ENCODE measurements at regions not wholly inside any gene's neighbourhood (a gene's known extent, or its start where the extent isn't known, plus 50 kb on each side); places are given as distances from the start of the nearest gene placed in this dataset.

DNA sequence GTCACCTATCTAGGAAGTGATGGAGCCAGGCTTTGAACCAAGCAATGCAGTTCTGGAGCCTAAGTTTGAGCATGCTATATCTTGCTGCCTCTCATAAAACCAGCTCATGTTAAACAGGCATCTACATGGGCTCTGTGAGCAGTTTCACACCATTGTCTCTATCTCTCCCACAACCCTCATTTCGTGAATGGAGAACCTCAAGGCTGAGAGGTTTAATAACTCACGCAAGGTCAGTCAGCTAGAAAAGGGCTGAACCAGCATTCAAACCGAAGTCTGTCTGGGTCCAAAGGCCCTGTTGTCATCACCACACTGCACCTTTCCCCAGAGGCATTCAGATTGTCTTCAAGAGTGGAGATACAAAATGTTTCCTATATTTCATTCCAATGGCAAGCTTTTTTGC is 369.2 kb downstream of the MID1IP1 start:
- no peak for DNase-seq (ENCODE audit: low read depth in 3 of 3)

DNA sequence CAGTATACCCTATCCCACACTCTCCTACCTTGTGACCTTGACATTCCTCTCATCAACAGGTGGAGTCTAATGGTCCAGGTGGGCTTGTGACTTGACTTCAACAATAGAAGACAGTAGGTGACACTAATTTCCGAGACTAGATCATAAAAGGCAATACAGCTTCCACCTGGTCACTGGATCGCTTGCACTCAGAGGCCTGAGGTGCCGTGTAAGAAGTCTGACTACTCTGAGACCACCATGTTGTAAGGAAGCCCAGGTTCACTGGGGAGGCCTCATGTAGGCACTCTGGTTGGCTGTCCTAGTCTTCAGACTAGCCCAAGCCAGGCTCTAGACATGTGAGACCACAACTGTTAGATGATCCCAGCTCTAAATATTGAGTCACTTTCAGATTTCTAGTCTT is 370.4 kb downstream of the MID1IP1 start:
- DNase-seq (ENCODE audit: low read depth in 3 of 3): no peak

DNA sequence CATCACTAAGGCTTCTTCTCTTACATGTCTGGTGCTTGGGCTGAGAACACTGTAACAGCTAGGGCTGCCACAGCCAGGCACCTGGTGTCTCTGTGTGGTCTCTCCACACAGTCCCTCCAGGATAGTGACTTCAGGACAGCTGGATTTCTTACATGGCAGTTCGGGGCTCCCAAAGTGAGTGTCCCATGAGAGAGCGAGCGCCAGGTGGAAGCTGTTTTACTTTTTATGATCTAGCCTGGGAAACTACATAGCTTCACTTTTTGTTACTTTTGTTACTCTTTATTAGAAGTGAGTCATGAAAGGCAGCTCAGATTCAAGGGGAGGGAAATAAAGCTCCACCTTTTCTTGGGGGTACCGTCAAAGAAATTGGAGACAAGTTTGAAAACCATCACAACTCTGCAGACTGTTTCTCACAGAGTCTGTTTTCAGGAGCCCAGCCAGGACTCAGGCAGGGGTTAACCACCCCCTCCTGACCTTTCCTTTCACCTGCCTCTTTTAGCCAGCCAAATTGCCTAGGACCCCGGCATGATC is 373.0 kb downstream of the MID1IP1 start:
- no peak for DNase-seq (ENCODE audit: low read depth in 3 of 3)

DNA sequence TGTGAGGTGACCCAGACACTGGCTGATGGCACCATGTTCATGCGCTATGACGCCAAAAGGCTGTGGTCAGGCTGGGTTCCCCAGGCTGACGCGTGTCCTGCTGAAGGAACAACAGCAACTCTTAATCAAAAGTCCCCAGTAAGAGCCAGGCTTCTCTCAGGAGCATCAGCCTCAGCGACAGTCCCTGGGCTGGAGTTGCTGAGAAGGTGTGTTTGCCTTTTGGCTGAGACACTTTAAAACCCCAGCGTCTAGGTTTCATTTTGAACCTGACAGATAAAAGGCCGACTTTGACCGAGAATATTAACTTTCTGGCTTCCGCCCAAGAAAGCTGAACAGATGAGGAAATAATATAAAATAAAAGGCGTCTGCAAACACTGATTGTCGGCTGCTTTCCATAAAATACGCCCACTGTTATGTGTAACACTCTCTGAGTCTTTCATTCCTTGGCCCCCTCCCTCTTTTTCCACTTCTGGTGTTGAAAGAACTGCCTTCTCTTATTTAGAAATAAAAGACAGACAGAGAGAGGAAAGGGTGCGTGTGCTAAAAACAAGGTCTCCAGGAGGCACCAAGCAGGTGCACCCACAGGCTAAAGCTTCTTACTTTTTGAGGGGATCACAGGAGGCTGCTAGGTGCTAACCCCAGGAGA is 373.6 kb downstream of the MID1IP1 start:
- peak in 1 of 3 donors; percentile 24 for DNase-seq (ENCODE audit: low read depth in 3 of 3)

DNA sequence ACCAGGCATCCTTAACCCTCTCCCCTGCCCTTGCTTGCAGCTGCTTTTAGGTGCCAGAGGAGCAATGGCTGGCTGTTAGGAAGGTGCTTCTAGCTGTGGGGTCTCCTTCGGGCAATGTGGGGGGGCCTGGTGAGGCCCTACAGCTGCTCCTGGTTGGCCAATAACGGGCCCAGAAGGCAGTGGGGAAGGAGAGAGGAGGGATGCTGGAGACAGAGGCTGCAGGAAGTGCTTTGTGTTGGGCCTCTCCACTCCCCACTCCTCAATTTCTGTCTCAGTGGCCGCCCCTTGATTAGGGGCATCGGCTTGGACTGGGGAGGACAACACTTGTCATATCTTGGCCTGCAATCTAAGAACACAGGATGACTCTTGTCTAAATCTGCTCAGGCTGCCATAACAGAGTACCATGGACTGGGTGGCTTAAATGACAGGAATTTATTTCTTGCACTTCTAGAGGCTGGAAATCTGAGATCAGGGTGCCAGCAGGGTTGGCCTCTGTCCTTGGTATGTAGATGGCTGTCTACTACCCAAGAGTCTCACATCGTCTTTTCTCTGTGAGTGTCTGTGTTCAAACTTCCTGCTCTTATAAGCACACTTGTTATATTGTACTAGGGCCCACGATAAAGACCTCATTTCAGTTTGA is 374.3 kb downstream of the MID1IP1 start:
- DNase-seq (ENCODE audit: low read depth in 3 of 3): no peak

DNA sequence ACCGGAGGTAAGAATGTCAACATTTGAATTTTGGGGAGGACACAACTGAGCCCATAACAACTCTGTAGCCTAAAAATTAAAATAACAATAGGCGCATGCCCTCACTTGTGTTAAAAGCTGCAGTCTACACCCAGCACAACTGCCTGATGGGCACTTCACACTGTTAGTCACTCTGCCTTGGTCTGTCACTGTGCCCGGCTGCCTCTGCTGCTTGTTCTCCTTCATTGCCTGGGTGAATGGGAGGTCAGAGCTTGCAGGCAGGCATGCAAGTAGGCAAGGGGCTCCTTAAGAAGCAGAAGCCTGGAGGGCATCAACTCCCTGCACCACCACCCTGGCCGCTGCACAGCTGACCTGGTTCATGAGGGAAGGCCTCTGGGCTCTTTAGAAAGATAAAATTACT is 374.8 kb downstream of the MID1IP1 start:
- DNase-seq (ENCODE audit: low read depth in 3 of 3): no peak

DNA sequence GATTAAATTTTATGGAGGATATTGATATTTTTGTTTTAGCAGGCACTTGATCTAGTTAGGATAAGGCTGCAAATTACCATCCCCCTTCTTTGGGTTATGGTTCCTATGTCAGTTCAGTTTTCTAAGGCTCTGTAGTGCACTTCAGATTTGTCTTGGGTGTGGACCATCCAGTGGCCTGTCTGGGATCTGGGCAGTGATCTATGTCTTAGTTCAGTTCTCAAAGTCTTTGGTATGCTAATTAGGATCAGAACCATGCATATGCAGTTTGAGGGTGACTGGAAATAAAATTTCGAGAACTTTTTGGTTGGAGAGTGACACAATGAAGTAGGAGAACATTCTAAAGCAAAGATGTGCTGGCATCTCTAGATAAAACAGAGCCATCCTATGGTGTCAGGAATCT is 388.2 kb downstream of the MID1IP1 start:
- DNase-seq (ENCODE audit: low read depth in 3 of 3): no peak

DNA sequence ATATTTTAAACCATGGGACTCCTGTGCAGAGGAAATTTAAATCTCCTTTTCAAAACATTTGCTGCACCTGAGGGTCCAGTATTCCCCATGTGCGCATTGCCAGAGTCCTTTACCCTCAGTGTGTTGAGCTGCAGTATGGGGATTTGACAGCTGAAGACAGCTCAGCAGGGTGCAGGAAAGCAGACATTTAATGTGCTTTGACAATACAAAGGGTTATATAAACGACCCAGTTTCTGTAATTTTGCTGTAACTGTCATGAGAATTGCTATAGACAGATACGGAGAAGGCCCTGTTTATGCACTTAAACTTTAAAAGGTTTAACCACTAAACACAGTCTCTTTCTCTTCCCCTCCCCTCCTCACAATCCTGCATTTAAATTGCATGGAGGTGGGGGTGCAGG is 393.4 kb downstream of the MID1IP1 start:
- DNase-seq (ENCODE audit: low read depth in 3 of 3): no peak

DNA sequence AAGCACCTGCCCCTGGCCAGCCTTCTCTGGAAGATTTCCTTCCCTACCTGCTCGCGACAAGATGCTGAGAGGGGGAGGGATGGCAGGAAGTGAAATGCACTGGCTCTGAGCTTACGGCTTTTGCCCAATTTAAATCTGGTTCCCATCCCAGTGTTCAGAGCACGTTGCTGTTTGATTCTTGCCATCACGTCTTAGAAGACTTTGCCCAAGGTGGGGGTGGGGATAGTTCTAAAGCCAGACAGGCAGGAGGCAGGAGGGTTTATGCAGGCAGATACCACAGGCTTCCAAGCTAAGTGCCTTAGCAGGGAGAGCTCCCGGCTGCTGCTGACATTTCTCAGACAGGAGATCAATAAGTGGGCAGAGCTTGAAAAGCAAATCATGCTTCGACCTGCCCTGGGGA is 393.9 kb downstream of the MID1IP1 start:
- DNase-seq (ENCODE audit: low read depth in 3 of 3): no peak

DNA sequence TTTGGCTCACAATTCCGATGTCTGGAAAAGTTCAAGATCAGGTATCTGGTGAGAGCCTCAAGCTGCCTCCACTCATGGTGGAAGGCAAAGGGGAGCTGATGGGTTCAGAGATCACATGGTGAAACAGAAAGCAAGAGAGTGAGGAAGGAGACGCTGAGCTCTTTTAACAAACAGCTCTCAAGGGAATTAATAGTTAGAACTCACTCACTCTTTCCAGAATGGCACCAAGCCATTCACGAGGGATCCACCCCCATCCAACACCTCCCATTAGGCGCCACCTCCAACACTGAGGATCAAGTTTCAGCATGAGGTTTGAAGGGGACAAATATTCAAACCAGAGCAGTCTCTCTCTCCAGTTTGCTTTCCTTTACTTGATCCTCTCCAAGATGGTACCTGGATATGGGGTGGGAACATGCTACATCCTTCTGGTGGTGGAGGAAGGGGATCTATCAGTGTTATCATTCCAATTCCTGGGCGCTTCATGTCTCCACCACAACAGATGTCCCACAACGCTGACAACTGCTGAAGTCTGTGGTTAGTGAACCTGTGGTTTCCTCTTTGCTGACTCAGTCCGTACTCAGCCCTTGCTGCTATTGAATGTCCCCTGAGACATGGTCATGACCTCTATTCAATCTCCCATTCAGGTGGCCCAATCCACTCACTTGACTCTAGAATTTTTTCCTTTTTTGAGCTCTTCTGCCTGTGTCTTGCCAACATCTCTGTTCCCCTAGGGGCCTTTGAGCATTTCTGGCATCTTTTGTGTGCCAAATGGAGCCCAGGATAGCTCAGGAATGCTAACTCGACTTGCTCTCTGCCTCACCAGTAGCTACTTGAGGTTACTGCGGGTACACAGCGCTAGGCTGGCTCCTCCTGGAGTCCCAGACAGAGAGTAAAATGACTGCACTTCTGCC is 395.2 kb downstream of the MID1IP1 start:
- DNase-seq (ENCODE audit: low read depth in 3 of 3): peak in 1 of 3 donors; percentile 32

DNA sequence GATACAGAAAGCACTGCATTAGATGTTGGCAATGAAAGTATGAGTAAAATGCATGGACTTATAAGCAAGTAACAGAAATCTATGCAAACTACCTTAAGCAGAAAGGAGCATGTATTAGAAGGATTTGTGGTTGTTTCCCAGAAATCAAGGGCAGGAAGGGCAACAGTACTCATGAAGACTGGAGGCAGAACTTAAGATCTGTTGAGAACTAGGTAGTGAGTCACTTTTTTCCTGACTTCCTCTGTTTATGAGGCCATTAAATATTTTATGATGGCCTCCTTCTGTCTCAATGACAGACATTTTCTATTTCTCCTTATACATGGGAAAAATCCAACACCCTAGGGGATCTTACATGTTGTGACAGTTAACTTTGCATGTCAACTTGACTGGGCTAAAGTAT is 398.2 kb downstream of the MID1IP1 start:
- no peak for DNase-seq (ENCODE audit: low read depth in 3 of 3)

DNA sequence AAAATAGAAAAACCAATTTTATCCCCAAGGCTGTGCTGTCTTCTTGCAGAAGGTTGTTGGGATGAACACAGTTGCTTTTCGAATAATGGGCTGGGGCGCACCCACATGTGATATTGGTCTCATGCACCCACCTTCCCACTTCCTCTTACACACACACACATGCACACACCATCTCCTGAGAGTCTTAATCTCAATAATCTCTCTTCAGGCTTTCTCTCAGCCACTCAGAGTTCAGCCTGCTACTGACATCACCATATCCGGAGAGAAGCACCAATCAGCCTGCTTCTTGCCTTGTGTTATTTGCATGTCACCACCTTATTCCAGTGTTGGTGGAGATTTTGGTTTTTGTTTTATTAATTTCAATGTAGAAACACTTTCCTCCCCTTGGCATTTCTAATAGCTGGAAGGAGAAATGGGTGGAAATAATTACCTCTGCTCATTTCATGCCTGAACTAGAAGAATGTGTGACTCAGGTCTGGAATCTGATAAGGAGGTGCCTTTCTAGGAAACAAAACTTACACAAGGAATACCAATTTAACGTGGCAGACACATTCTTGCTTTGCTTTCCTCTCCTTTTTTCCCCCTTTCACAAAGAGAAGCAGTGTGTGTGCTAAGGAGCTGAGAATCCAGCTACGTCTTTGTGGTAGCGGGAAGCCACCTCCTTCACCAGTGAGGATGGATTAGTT is 400.2 kb downstream of the MID1IP1 start:
- no peak for DNase-seq (ENCODE audit: low read depth in 3 of 3)

DNA sequence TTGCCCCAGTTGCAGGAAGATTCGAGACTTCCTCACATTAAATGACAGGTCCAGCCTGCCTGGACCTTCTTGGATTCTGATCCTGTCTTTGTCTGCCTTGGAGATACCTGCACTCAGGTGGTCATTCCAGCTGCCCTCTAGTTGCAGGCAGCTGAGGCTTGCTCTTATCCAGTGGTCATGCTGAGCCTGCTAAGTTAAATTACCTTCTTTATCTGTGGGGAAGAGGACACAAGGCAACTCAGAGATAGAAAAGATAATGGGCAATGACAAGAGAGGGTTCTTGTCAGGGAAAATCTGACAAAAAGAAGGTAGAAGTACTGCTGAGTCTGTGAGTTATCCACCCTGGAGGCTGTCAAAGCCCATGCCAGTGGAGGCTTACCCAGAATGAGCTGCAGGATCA is 401.4 kb downstream of the MID1IP1 start:
- DNase-seq (ENCODE audit: low read depth in 3 of 3): no peak

DNA sequence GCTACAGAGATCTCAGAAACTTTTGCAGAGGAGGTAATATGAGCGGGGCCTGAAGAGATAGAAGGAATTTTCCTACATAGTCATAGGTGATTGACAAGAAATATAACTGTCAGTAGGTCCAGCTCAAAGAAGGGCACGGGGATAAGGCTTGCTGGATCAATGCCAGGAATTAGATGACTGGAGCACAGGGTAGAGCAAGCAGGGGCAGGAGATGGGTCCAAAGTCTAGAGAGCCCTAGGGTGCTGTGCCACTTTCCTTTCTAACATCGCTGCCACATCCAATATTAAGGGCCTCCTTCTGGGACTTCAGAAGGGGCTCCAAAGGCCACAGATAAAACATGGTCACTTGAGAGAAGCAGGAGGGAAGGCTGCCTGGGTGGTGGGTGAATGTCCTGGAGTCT is 402.2 kb downstream of the MID1IP1 start:
- DNase-seq (ENCODE audit: low read depth in 3 of 3): no peak

DNA sequence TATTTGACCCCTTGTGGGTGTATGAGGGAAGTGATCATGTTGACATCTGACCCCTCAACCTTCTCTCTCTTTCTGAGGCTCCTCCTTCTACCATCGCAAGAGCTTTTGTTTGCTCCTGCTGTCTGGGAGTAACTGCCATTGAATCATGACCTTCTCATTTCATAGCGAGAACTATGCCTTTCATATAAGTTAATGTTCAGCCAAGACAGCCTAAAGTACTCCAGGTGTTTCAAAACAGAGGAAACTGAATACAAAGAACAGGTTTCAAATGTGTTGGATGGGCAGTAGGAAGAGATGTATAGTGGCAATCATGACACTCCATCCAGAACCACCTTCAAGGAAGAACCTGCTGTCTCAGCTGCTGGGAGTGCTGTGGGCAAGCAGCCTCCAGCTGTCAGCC is 403.1 kb downstream of the MID1IP1 start:
- DNase-seq (ENCODE audit: low read depth in 3 of 3): no peak

DNA sequence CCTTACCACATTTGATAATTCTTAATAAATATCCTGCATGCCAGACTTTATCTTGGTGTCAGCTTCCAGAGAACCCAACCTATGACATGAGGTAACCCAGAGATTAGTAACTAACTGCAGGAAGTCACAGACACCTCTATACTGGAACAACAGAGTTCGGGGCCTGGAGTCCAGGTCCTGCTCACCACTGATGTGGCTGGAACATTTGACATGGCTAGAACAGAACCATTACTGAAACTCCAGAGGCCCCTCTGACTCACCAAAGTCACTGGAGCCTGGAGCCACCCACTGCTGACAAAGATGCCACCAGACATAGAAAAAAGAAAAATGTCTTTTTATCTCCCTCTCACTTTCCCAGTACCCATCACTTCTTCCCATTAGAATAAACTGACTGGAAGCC is 403.7 kb downstream of the MID1IP1 start:
- DNase-seq (ENCODE audit: low read depth in 3 of 3): peak in 1 of 3 donors; percentile 55

DNA sequence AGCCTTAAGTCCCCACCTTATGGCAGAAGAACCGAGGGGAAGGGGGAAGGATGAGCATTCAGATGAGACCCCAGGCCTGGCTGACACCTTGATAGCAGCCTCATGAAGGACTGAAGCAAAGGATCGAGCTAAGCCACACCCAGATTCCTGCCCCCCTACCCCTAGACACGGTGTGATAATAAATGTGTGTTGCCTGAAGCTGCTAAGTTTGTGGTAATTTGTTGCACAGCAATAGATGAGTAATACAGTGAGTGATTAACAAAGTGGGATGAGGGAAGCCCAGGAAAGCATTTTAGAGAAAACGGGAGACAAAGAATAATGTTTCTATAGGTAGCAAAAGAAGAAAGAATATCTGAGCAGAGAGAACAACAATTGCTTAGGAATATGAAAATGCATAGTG is 404.2 kb downstream of the MID1IP1 start:
- no peak for DNase-seq (ENCODE audit: low read depth in 3 of 3)

DNA sequence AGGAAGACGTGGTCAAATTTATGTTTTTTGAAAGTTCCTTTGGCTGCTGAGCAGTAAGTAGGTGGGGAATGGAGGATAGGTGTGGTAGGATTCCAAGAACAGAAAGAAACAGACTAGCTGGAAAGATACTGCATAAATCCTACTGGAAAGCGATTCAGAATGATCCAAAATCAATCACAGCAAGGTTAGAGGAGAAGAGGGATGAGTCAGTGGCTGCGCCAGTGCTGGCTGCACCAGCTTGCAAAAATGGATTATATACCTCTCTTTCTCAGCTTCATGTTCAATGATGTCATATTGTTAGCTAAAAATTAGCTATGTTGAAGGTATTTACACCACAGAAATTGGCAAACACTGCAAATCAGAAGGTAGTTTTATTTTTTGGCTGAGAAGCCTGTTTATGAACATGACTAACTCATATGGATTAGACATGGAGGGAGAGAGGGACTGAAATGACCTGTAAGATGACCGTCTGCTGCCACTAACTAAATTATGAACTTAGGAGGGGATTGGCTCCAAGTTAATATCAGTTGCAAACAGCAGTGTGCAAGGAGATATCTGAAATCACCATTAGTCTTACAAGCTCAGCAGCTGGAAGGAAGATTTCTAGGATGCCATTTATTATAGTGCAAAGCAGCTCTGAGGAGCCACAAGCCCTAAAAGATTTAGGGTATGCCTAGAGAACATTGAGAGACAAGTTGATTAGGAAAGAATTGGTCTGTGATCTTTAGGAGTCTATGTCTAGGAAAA is 405.3 kb downstream of the MID1IP1 start:
- DNase-seq (ENCODE audit: low read depth in 3 of 3): no peak

DNA sequence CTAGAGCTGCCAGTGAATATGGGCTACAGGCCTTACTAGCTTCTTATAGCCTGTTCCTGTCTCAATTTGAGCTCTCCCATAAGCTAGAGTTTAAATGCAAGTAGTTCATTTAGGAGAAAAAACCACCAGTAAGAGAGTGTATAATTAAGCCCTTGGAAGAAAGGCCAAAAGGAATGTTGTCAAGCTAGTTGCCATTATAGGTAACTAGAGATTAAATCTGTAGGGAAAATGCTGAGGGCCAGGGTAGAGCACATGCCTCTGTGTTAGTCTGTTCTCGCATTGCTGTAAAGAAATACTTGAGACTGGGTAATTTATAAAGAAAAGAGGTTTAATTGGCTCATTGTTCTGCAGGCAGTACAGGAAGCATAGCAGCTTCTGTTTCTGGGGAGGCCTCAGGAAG is 410.2 kb downstream of the MID1IP1 start:
- DNase-seq (ENCODE audit: low read depth in 3 of 3): no peak

DNA sequence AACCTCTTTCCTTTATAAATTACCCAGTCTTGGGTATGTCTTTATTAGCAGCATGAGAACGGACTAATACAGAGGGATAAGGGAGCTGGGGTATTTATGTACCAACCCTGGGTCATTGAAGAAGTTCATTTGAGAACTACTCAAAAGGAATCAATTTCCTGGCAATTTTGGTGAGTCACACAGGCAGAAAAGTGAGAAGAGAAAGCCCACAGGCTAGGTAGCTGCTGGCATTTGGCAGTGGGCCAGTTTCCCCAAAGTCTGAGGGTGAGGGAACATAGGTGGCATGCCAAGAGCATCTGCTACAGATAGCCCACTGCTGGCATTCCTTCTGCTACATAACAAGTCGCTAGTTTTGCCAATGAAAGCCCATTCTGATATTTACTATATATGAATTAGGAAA is 411.2 kb downstream of the MID1IP1 start:
- DNase-seq (ENCODE audit: low read depth in 3 of 3): no peak

DNA sequence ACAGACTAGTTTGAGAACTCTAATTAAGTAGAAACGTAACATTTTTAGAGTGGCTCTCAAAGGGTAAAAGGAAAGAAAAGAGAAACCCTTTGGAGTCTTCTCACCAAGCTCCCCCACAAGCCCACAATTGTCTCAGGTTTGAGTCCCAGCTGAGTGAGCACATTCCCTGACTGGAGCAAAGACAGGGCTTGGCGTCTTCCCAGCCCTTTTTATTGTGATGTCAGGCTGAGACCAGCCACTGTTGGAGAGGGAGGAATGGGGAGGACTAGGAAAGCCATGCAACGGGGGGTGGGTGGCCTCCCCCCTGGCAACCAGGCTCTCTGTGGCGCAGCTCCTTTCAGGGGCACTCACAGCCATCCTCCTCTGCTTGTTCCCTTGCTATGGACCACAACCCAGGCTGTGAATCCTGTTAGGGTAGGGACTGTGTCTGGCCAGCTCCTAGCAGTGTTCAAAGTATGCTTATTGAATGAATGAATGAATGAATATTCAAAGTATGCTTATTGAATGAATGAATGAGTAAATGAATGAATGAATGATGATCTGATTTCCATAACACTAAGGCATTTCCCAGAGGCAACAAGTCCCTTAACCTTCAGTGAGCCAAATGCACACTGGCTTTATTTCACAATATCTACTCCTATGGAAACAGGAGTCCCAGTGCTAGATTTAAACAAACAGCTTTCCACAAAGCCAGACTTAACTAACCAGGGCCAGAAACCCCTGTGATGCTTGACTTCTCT is 413.3 kb downstream of the MID1IP1 start:
- DNase-seq (ENCODE audit: low read depth in 3 of 3): no peak
